Loucy (cell line): ENCODE measurements at regions not wholly inside any gene's neighbourhood (a gene's known extent, or its start where the extent isn't known, plus 50 kb on each side); places are given as distances from the start of the nearest gene placed in this dataset.

Experiments used
- H2AFZ ChIP-seq: fragments of 200-600 bp; sonication (generic); 2 replicates; pipeline ENCODE4 v1.6.0; 2016; ENCODE audit warnings: antibody characterized with exemption, mild to moderate bottlenecking, low read length, moderate library complexity
- H3F3A ChIP-seq: fragments of 200-600 bp; 2 replicates; pipeline ENCODE4 v1.6.0; 2016; ENCODE audit warnings: antibody characterized with exemption, low read depth, mild to moderate bottlenecking
- H3K27me3 ChIP-seq: fragments of 200-600 bp; sonication (generic); 2 replicates; pipeline ENCODE4 v1.6.1; 2014; ENCODE audit warnings: low read length, mild to moderate bottlenecking; ENCODE audit not compliant: insufficient read depth, poor library complexity, severe bottlenecking
- H3K36me3 ChIP-seq: fragments of 200-600 bp; sonication (generic); 2 replicates; pipeline ENCODE4 v1.6.1; 2016; ENCODE audit warnings: low read length; ENCODE audit not compliant: insufficient read depth
- H3K4me1 ChIP-seq: fragments of 200-600 bp; sonication (generic); 2 replicates; pipeline ENCODE4 v1.5.1; 2014; ENCODE audit warnings: low read length, mild to moderate bottlenecking; ENCODE audit not compliant: insufficient read depth, poor library complexity, severe bottlenecking
- H3K4me2 ChIP-seq: fragments of 200-600 bp; sonication (generic); 2 replicates; pipeline ENCODE4 v1.6.0; 2014; ENCODE audit warnings: antibody characterized with exemption, low read length, low read depth, mild to moderate bottlenecking; ENCODE audit not compliant: poor library complexity, severe bottlenecking
- H3K4me3 ChIP-seq: fragments of 200-600 bp; sonication (generic); 2 replicates; pipeline ENCODE4 v1.5.1; 2014; ENCODE audit warnings: low read length, mild to moderate bottlenecking, mixed read lengths; ENCODE audit not compliant: poor library complexity, severe bottlenecking
- H3K79me2 ChIP-seq: fragments of 200-600 bp; sonication (generic); 2 replicates; pipeline ENCODE4 v1.6.1; 2014; ENCODE audit warnings: low read length; ENCODE audit not compliant: insufficient read depth
- H3K9ac ChIP-seq: fragments of 200-600 bp; sonication (generic); 2 replicates; pipeline ENCODE4 v1.6.0; 2014; ENCODE audit warnings: mild to moderate bottlenecking, low read depth, low read length, moderate library complexity; ENCODE audit not compliant: poor library complexity, severe bottlenecking
- H3K9me2 ChIP-seq: fragments of 200-600 bp; sonication (generic); replicated peaks from 2 replicates; pipeline ENCODE4 v1.6.1; 2016; ENCODE audit warnings: low read depth, low read length, mixed read lengths
- H3K9me3 ChIP-seq: fragments of 200-600 bp; sonication (generic); 2 replicates; pipeline ENCODE4 v1.6.1; 2014; ENCODE audit warnings: mild to moderate bottlenecking, antibody characterized with exemption, low read length, low read depth; ENCODE audit not compliant: insufficient read depth
- H4K20me1 ChIP-seq: fragments of 200-600 bp; sonication (generic); 2 replicates; pipeline ENCODE4 v1.6.0; 2014; ENCODE audit warnings: antibody characterized with exemption, low read length, mild to moderate bottlenecking; ENCODE audit not compliant: insufficient read depth, poor library complexity, severe bottlenecking
- CTCF ChIP-seq: fragments of 200-600 bp; sonication (generic); conservative IDR thresholded peaks from 2 replicates; pipeline ENCODE4 v1.5.1; 2014; ENCODE audit warnings: mild to moderate bottlenecking, antibody characterized with exemption, low read length
- EZH2phosphoT487 ChIP-seq: fragments of 200-600 bp; IDR thresholded peaks from 2 replicates; pipeline ENCODE4 v1.6.1; 2018; ENCODE audit warnings: antibody characterized with exemption, mild to moderate bottlenecking, moderate library complexity, borderline replicate concordance

GRCh38 chr10:128759174-128759573, 633.0 kb upstream of the MKI67 start:
- Histone ChIP-seq H3K36me3 (no peaks in the 10 kb centered on the region), H3F3A (no peaks in the 10 kb centered on the region), H4K20me1 (no peaks in the 10 kb centered on the region), H3K27me3 (no peaks in the 10 kb centered on the region), H3K4me1 (no peaks in the 10 kb centered on the region), H3K9me2 (no peaks in the 10 kb centered on the region), H3K9me3 (no peaks in the 10 kb centered on the region), H3K4me3 (no peak overlapping the region), H2AFZ (no peak overlapping the region), H3K79me2 (no peaks in the 10 kb centered on the region), H3K4me2 (no peak overlapping the region), H3K9ac (no peak overlapping the region)
- no peak for TF ChIP-seq EZH2phosphoT487
- no peak for TF ChIP-seq CTCF

DNA sequence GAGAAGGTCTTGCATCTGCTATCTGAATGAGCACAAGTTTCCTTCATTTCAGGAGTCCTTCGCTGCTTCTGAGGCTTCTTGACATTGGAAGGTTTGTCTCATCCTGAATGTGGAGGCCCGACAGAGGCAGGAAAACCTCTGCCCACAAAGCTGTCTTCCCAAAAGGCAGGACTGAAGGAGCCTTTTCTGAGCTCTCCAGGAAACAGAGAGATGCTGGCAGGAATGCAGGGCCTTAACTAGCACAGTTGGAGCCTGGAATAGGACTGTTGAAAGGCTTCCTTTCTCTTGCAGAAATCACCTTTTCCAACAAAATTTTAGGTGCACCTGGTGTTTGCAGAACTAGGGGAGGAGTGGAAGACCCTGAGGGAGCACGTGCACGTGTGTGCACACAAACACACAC, 637.4 kb upstream of the MKI67 start:
- Histone ChIP-seq H3K4me3 (no peak overlapping the region), H4K20me1 (no peaks in the 10 kb centered on the region), H3K27me3 (no peaks in the 10 kb centered on the region), H3K79me2 (no peaks in the 10 kb centered on the region), H3F3A (no peaks in the 10 kb centered on the region), H3K9me2 (no peaks in the 10 kb centered on the region), H3K36me3 (no peaks in the 10 kb centered on the region), H3K4me1 (peaks cover 6% of the 10 kb centered on the region), H3K9ac (no peak overlapping the region), H2AFZ (no peak overlapping the region), H3K4me2 (no peak overlapping the region), H3K9me3 (no peaks in the 10 kb centered on the region)
- TF ChIP-seq CTCF = no peak
- TF ChIP-seq EZH2phosphoT487 = no peak

- H3K9ac ChIP-seq = no peak overlapping the region
- H4K20me1 ChIP-seq = no peaks in the 10 kb centered on the region
- TF ChIP-seq EZH2phosphoT487 (no peak), CTCF (no peak)
- no peaks in the 10 kb centered on the region for H3K36me3 ChIP-seq
- no peak overlapping the region for H2AFZ ChIP-seq
- H3K27me3 ChIP-seq = no peaks in the 10 kb centered on the region
- H3K79me2 ChIP-seq = no peaks in the 10 kb centered on the region
- H3K4me2 ChIP-seq = no peak overlapping the region
- H3K9me2 ChIP-seq = no peaks in the 10 kb centered on the region
- H3K9me3 ChIP-seq = no peaks in the 10 kb centered on the region
- H3F3A ChIP-seq = no peaks in the 10 kb centered on the region
- H3K4me1 ChIP-seq = peaks cover 6% of the 10 kb centered on the region
- no peak overlapping the region for H3K4me3 ChIP-seq
Measured at GRCh38 chr10:128764190-128764589, 638.0 kb upstream of the MKI67 start.
